Large intestine (tissue), 3 donors: ENCODE measurements at regions not wholly inside any gene's neighbourhood (a gene's known extent, or its start where the extent isn't known, plus 50 kb on each side); places are given as distances from the start of the nearest gene placed in this dataset.

Source experiments
- DNase-seq, 2 donors: peaks; one replicate each; pipeline versions ENCODE4 v3.0.0 to v3.0.0-alpha.2; 2013
- H3K27ac ChIP-seq: one replicate; pipeline ENCODE4 v1.5.1; 2013; ENCODE audit warnings: low read length
- H3K27me3 ChIP-seq: 2 replicates; pipeline ENCODE4 v1.6.1; 2013; ENCODE audit warnings: low read length; ENCODE audit not compliant: control insufficient read depth, insufficient read depth
- H3K36me3 ChIP-seq: 2 replicates; pipeline ENCODE4 v1.6.1; 2013; ENCODE audit warnings: low read length; ENCODE audit not compliant: control insufficient read depth, insufficient read depth
- H3K4me1 ChIP-seq: one replicate; pipeline ENCODE4 v1.6.1; 2013; ENCODE audit warnings: low read length; ENCODE audit not compliant: control insufficient read depth, insufficient read depth
- H3K4me3 ChIP-seq: one replicate; pipeline ENCODE4 v1.5.1; 2013; ENCODE audit warnings: low read length
- H3K9me3 ChIP-seq: one replicate; pipeline ENCODE4 v1.6.1; 2013; ENCODE audit warnings: mild to moderate bottlenecking, low read depth, low read length, moderate library complexity; ENCODE audit not compliant: control insufficient read depth
- WGBS: methylation state at CpG from one replicate; pipeline ENCODE4 v1.1.5; 2013; ENCODE audit warnings: low lambda C conversion rate; ENCODE audit not compliant: insufficient coverage; 5-methylcytosine and 5-hydroxymethylcytosine counted together

DNA sequence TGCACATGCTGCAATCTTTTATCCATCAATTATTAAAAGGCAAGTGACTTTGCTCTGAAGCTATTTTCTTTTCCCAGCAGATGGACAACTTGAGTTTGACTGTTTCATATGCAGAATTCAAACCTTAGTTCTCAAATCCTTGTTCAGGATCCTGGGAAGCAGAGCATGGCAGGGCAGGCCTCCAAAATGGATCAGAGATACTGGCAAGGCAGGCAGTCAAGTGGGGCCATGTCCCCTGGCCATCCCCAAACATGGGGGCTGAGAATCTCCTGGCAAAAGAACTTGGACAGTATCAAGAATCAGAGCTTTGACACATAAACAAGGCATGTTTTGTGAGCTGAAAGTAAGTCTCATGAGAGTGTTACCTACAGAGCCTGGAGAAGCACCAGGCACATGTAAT lies 122.9 kb upstream of the CTNNB1 start:
- Histone ChIP-seq H3K9me3 (no peaks in the 10 kb centered on the region), H3K36me3 (no peaks in the 10 kb centered on the region), H3K27me3 (peaks cover 4% of the 10 kb centered on the region), H3K4me1 (peaks cover 12% of the 10 kb centered on the region), H3K4me3 (no peak overlapping the region), H3K27ac (peak overlapping the region; percentile 72)
- no peak for DNase-seq

- Histone ChIP-seq H3K36me3 (no peaks in the 10 kb centered on the region), H3K27ac (no peak overlapping the region), H3K4me3 (no peak overlapping the region), H3K9me3 (no peaks in the 10 kb centered on the region), H3K27me3 (no peaks in the 10 kb centered on the region), H3K4me1 (peaks cover 11% of the 10 kb centered on the region)
- DNase-seq: no peak
- WGBS: no CpG with 5 or more reads among the region's 4 CpGs
Observed at GRCh38 chr3:41080141-41080540, 119.2 kb upstream of the CTNNB1 start.

DNA sequence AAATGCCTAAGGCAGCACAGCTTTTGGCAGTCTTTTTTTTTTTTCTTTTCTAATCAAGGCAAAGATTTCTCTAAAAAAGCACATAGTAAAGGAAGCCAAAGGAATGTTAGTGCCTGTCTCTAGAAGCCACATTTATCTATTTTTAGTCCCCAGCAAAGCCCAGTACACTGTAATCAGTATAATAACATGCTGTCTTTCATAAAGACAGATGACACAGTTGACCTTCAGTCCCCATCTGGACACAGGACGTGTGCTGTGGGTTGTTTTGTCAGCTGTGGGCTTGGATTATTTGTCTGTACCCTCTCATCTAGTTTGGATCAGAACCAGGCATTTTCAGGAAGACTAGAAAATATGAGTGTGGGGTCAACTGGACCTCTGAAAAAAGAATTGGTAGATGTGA lies 110.4 kb upstream of the CTNNB1 start:
- no CpG with 5 or more reads among the region's 1 CpG for WGBS
- Histone ChIP-seq H3K36me3 (no peaks in the 10 kb centered on the region), H3K9me3 (no peaks in the 10 kb centered on the region), H3K27ac (no peak overlapping the region), H3K27me3 (no peaks in the 10 kb centered on the region), H3K4me3 (no peak overlapping the region), H3K4me1 (no peaks in the 10 kb centered on the region)
- no peak for DNase-seq

- Histone ChIP-seq H3K4me3 (no peak overlapping the region), H3K4me1 (no peaks in the 10 kb centered on the region), H3K27ac (no peak overlapping the region), H3K9me3 (no peaks in the 10 kb centered on the region), H3K36me3 (no peaks in the 10 kb centered on the region), H3K27me3 (no peaks in the 10 kb centered on the region)
- no peak for DNase-seq
- WGBS: no CpG with 5 or more reads among the region's 1 CpG
Observed at GRCh38 chr3:41089566-41089965, 109.7 kb upstream of the CTNNB1 start.

DNA sequence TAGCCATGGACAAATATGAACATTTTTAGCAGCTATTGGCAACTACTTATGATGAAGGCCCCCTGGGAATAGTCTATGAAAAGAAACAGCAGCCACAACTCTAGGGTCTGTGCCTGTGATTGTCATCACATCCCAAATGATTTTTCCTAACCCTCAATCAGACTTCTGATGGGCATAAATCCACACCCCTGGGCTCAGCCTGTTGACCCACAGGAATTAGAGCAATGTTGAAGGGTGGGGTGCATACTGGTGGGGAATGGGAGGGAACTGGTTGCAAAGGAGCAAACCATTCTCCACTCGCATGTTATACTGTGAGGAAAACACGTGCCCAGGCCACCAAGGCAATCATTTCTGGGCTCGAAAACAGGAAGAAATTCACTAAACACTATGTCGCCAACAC lies 106.5 kb upstream of the CTNNB1 start:
- no CpG with 5 or more reads among the region's 4 CpGs for WGBS

GRCh38 chr3:41093476-41093875 lies 105.8 kb upstream of the CTNNB1 start:
- Histone ChIP-seq H3K4me3 (no peak overlapping the region), H3K27ac (no peak overlapping the region), H3K27me3 (no peaks in the 10 kb centered on the region), H3K4me1 (no peaks in the 10 kb centered on the region), H3K36me3 (no peaks in the 10 kb centered on the region), H3K9me3 (no peaks in the 10 kb centered on the region)
- DNase-seq: no peak
- WGBS: no CpG with 5 or more reads among the region's 3 CpGs

More for the DNA sequence above, 106.5 kb upstream of the CTNNB1 start:
- no peak overlapping the region for H3K27ac ChIP-seq
- no peaks in the 10 kb centered on the region for H3K4me1 ChIP-seq
- no peak for DNase-seq
- no peaks in the 10 kb centered on the region for H3K36me3 ChIP-seq
- H3K9me3 ChIP-seq: no peaks in the 10 kb centered on the region
- H3K4me3 ChIP-seq: no peak overlapping the region
- H3K27me3 ChIP-seq: no peaks in the 10 kb centered on the region

DNA sequence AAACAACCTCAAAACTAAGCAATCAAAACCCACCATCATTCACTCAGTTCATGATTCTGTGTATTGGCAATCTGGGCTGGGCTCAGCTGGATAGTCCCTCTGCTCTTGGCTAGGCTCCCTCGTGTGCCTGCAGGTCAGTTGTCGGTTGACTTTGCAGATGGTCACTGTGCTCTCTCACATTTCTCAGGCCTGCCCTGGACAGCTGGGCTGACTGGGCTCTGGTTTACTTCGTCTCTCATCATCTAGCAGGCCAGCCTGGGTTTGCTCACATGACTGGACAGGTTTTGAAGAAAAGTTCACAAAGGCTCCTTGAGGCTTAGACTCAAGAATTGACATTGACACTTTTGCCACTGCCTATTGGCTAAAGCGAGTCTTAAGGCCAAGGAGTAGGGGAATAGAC lies 105.0 kb upstream of the CTNNB1 start:
- Histone ChIP-seq H3K9me3 (no peaks in the 10 kb centered on the region), H3K36me3 (no peaks in the 10 kb centered on the region), H3K4me1 (no peaks in the 10 kb centered on the region), H3K4me3 (no peak overlapping the region), H3K27me3 (no peaks in the 10 kb centered on the region), H3K27ac (no peak overlapping the region)
- no peak for DNase-seq
- WGBS: no CpG with 5 or more reads among the region's 4 CpGs

DNA sequence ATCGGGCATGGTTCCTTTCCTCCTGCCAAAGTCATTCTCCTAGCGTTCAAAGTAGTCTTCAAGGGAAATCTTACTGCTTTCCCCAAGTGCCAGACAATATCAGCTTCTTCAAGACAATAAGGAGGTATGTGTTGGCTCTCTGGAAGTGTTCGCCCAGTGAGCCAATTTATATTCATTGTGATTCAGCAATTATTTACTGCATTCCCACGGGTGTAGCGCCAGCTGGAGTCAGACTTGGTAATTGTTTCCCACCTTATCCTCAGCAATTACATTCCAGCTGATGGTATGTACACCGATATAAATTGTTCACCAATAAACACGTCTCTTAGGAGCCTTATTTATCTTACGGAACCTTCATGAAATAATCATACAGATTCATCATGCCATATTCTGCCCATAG lies 103.6 kb upstream of the CTNNB1 start:
- Histone ChIP-seq H3K27me3 (no peaks in the 10 kb centered on the region), H3K4me3 (no peak overlapping the region), H3K36me3 (no peaks in the 10 kb centered on the region), H3K4me1 (no peaks in the 10 kb centered on the region), H3K27ac (no peak overlapping the region), H3K9me3 (no peaks in the 10 kb centered on the region)
- DNase-seq: no peak
- no CpG with 5 or more reads among the region's 8 CpGs for WGBS

- no peak overlapping the region for H3K27ac ChIP-seq
- H3K27me3 ChIP-seq: no peaks in the 10 kb centered on the region
- DNase-seq: no peak
- H3K4me1 ChIP-seq: peaks cover 17% of the 10 kb centered on the region
- WGBS: no CpG with 5 or more reads among the region's 3 CpGs
- no peaks in the 10 kb centered on the region for H3K9me3 ChIP-seq
- H3K36me3 ChIP-seq: no peaks in the 10 kb centered on the region
- H3K4me3 ChIP-seq: no peak overlapping the region
Observed at GRCh38 chr3:41097896-41098496, 101.3 kb upstream of the CTNNB1 start.

GRCh38 chr3:41101231-41101630 lies 98.1 kb upstream of the CTNNB1 start:
- Histone ChIP-seq H3K36me3 (no peaks in the 10 kb centered on the region), H3K27ac (peak overlapping the region; percentile 86), H3K4me3 (no peak overlapping the region), H3K27me3 (no peaks in the 10 kb centered on the region), H3K4me1 (peaks cover 17% of the 10 kb centered on the region), H3K9me3 (no peaks in the 10 kb centered on the region)
- peak in 1 of 2 donors; percentile 16 for DNase-seq
- WGBS: no CpG with 5 or more reads among the region's 1 CpG

DNA sequence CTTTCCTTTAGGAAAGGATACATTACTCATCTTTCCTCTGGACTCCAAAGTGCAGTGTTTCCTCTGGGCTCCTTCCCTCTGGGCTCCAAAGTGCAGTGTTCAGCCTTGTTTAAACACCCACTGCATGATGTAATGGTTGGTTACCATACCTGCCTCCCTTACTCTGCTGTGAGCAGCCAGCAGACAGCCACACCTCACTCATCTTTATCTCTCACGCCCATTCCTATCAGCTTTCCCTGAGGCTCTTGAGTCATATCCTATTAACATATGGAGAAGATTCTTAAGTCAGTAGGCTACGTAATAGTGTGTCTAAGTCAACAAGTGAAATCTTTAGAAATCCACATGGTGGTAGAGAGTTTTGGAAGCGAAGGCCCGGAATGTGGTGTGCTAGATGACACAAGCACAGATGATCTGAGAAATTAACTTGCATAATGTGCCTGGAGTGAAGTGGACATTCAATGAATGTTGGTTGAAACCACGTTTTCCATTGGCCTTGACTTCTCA lies 97.2 kb upstream of the CTNNB1 start:
- no peaks in the 10 kb centered on the region for H3K9me3 ChIP-seq
- WGBS: 54% methylated on average over 4 of the region's 5 CpGs
- H3K4me1 ChIP-seq: peaks cover 17% of the 10 kb centered on the region
- peak overlapping the region; percentile 86 for H3K27ac ChIP-seq
- H3K27me3 ChIP-seq: no peaks in the 10 kb centered on the region
- H3K36me3 ChIP-seq: no peaks in the 10 kb centered on the region
- peak; percentile 96 to 98 for DNase-seq
- no peak overlapping the region for H3K4me3 ChIP-seq
